ENCODE measurements at regions not wholly inside any gene's neighbourhood (a gene's known extent, or its start where the extent isn't known, plus 50 kb on each side); places are given as distances from the start of the nearest gene placed in this dataset.

DNA sequence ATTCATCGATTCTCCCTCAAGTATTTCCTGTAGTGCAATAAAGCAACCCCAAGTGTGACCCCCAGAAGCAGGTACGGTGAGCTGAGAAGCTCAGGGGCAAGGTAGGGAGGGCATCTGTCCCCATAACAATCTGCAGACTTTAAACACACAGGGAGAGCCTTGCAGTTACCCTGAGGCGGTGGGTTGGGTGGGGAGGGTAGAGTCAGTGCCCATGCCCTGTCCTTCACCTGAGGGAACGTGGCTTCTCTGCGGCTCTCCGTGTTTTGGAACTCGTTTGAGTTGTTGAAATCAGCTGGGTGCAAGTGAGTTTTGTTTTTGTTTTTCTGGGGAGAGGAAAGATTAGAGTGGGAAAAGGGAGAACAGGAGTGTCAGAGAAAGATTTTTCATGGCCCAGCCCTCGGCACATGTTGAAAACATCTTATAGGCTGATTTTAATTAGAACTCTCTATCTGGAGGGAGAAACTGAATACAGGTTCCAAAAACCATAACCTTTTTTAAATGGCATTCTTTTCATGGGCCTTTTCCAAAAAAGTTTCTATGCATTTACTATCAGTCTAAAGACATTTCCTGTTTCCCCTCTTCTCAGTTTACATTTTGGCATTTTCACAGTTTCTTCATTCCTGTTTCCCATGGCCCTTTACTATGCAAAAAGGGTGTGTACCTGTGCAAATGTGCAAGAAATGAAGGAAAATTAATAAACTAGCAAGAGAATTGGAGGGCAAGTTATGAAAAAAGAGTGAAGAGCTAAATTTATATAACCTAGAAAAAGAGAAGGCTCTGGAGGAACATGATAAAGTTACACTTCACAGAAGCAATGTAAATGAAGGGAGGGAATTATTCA is 266.5 kb upstream of the VLDLR start:
- TF ChIP-seq HMBOX1 (IDR thresholded peaks at IDR 0.05) (no peak), TAF1 (IDR thresholded peaks at IDR 0.05; ENCODE audit: control insufficient read depth, extremely low read depth, insufficient read depth, low read length, severe bottlenecking) (no peak), POLR2AphosphoS5 (IDR thresholded peaks at IDR 0.05; ENCODE audit: control insufficient read depth, insufficient read depth, low read depth, low read length) (no peak), MAFK (IDR thresholded peaks at IDR 0.05; ENCODE audit: low read length) (no peak), UBTF (IDR thresholded peaks at IDR 0.05; ENCODE audit: borderline replicate concordance in 1 of 2, low read depth in 2 of 2, low read length in 2 of 2) (no peak), CCAR2 (IDR thresholded peaks at IDR 0.05; ENCODE audit: low read depth, low read length) (no peak), FOXM1 (IDR thresholded peaks at IDR 0.05; ENCODE audit: low read depth) (no peak), FOXM1 (CRISPR knock-in tag; IDR thresholded peaks at IDR 0.05; ENCODE audit: low read depth) (no peak), RFX1 (IDR thresholded peaks at IDR 0.05) (no peak)
